IMR-90 (cell line): ENCODE measurements at regions not wholly inside any gene's neighbourhood (a gene's known extent, or its start where the extent isn't known, plus 50 kb on each side); places are given as distances from the start of the nearest gene placed in this dataset.

ENCODE experiments used
- ATAC-seq: fragments of 200-7000 bp; cut with Tn5 transposase; 2 replicates; pipeline ENCODE4 v1.9.1; 2020; ENCODE audit warnings: low read depth, mild to moderate bottlenecking, moderate library complexity
- BruUV-seq: library from RNA; stranded (reverse); fragments of 400-500 nt; replicated peaks from 2 replicates; lab custom pipeline; 2021; lab: Mats Ljungman, UMichigan
- CTCF ChIA-PET: fragments of 300-600 bp; formaldehyde crosslinking; extraction: SDS; loops from one replicate; lab custom pipeline; 2021; ENCODE audit warnings: antibody characterized with exemption; lab: Yijun Ruan, JAX
- POLR2A ChIA-PET: fragments of 300-600 bp; sonication (Branson Sonifier 250); formaldehyde crosslinking; loops from one replicate; lab custom pipeline; 2022; ENCODE audit warnings: antibody characterized with exemption; ENCODE audit not compliant: unreplicated experiment; lab: Charles Lee
- DNase-seq: peaks from one replicate; pipeline ENCODE4 v3.0.0; 2013
- H2AFZ ChIP-seq: replicated peaks from 2 replicates; pipeline ENCODE3; 2013; ENCODE audit warnings: low read length, mild to moderate bottlenecking; ENCODE audit not compliant: poor library complexity
- H2AK5ac ChIP-seq: 2 replicates; pipeline ENCODE4 v1.6.1; 2013; ENCODE audit warnings: low read depth, low read length, inconsistent platforms
- H2AK9ac ChIP-seq: replicated peaks from 2 replicates; pipeline ENCODE3; 2013; ENCODE audit warnings: mild to moderate bottlenecking, low read depth, low read length, moderate library complexity; ENCODE audit not compliant: poor library complexity
- H2BK120ac ChIP-seq: 2 replicates; pipeline ENCODE4 v1.6.1; 2013; ENCODE audit warnings: low read depth, low read length, inconsistent platforms
- H2BK15ac ChIP-seq: 3 replicates; pipeline ENCODE4 v1.6.1; 2013; ENCODE audit warnings: low read depth, low read length, inconsistent platforms
- H2BK20ac ChIP-seq: 2 replicates; pipeline ENCODE4 v1.6.1; 2013; ENCODE audit warnings: low read depth, mild to moderate bottlenecking, inconsistent platforms, low read length, moderate library complexity
- H2BK5ac ChIP-seq: 2 replicates; pipeline ENCODE4 v1.6.1; 2013; ENCODE audit warnings: mild to moderate bottlenecking, low read depth, low read length, inconsistent platforms; ENCODE audit not compliant: poor library complexity, severe bottlenecking
- H3K14ac ChIP-seq: replicated peaks from 2 replicates; pipeline ENCODE4 v1.6.1; 2013; ENCODE audit warnings: low read depth, low read length, inconsistent platforms
- H3K18ac ChIP-seq: 2 replicates; pipeline ENCODE4 v1.6.1; 2013; ENCODE audit warnings: low read depth, low read length, control low read depth
- H3K23ac ChIP-seq: 2 replicates; pipeline ENCODE4 v1.6.1; 2013; ENCODE audit warnings: low read depth, low read length, inconsistent platforms
- H3K27ac ChIP-seq: 2 replicates; pipeline ENCODE4 v1.5.1; 2013; ENCODE audit warnings: mild to moderate bottlenecking, control low read depth, low read length; ENCODE audit not compliant: insufficient read depth
- H3K27me3 ChIP-seq: 2 replicates; pipeline ENCODE4 v1.6.1; 2013; ENCODE audit warnings: low read length; ENCODE audit not compliant: control insufficient read depth, insufficient read depth
- H3K36me3 ChIP-seq: 2 replicates; pipeline ENCODE4 v1.6.1; 2013; ENCODE audit warnings: low read length, mixed read lengths; ENCODE audit not compliant: control insufficient read depth, insufficient read depth
- H3K4ac ChIP-seq: 2 replicates; pipeline ENCODE4 v1.6.1; 2013; ENCODE audit warnings: low read depth, low read length, inconsistent platforms
- H3K4me1 ChIP-seq: 2 replicates; pipeline ENCODE4 v1.6.1; 2013; ENCODE audit warnings: low read length, mixed read lengths; ENCODE audit not compliant: control insufficient read depth, insufficient read depth
- H3K4me2 ChIP-seq: 2 replicates; pipeline ENCODE4 v1.6.1; 2013; ENCODE audit warnings: low read depth, mild to moderate bottlenecking, control low read depth, low read length, moderate library complexity
- H3K4me3 ChIP-seq: 2 replicates; pipeline ENCODE4 v1.5.1; 2013; ENCODE audit warnings: low read depth, mild to moderate bottlenecking, control low read depth, low read length, moderate library complexity; ENCODE audit not compliant: insufficient read depth
- H3K56ac ChIP-seq: 2 replicates; pipeline ENCODE4 v1.6.1; 2013; ENCODE audit warnings: low read length, inconsistent platforms; ENCODE audit not compliant: insufficient read depth; ENCODE audit errors: extremely low read depth
- H3K79me1 ChIP-seq, 2 experiments: 2 replicates each; pipeline ENCODE4 v1.6.1; 2013; ENCODE audit warnings: low read length in 2 of 2, inconsistent platforms in 1 of 2, low read depth in 1 of 2
- H3K9ac ChIP-seq: 2 replicates; pipeline ENCODE4 v1.6.1; 2013; ENCODE audit warnings: low read depth, low read length, control low read depth
- H3K9me1 ChIP-seq: 2 replicates; pipeline ENCODE4 v1.6.1; 2013; ENCODE audit warnings: low read length, inconsistent platforms; ENCODE audit not compliant: insufficient read depth
- H3K9me3 ChIP-seq: 2 replicates; pipeline ENCODE4 v1.6.1; 2013; ENCODE audit warnings: low read length; ENCODE audit not compliant: control insufficient read depth, insufficient read depth
- H4K20me1 ChIP-seq: 2 replicates; pipeline ENCODE4 v1.6.1; 2013; ENCODE audit warnings: low read length, inconsistent platforms; ENCODE audit not compliant: insufficient read depth
- H4K5ac ChIP-seq: 2 replicates; pipeline ENCODE4 v1.6.1; 2013; ENCODE audit warnings: mild to moderate bottlenecking, low read depth, low read length, control low read depth
- H4K8ac ChIP-seq, 2 experiments: 2 replicates each; pipeline ENCODE4 v1.6.1; 2013; ENCODE audit warnings: low read depth in 2 of 2, low read length in 2 of 2, control low read depth in 1 of 2, inconsistent platforms in 1 of 2
- H4K91ac ChIP-seq: 2 replicates; pipeline ENCODE4 v1.6.1; 2013; ENCODE audit warnings: low read depth, low read length, inconsistent platforms; ENCODE audit not compliant: insufficient read depth
- BHLHE40 ChIP-seq: fragments of 150-350 bp; IDR thresholded peaks from 2 replicates; pipeline ENCODE4 v1.6.1; 2016; ENCODE audit warnings: mild to moderate bottlenecking, low read depth, low read length
- CEBPB ChIP-seq: IDR thresholded peaks from 2 replicates; pipeline ENCODE4 v1.6.1; 2012; ENCODE audit warnings: low read depth, low read length, improper control_type of control experiment
- CHD1 ChIP-seq: IDR thresholded peaks from 2 replicates; pipeline ENCODE4 v1.6.1; 2012; ENCODE audit warnings: low read depth, low read length, improper control_type of control experiment
- CTCF ChIP-seq: conservative IDR thresholded peaks from 2 replicates; pipeline ENCODE4 v1.5.1; 2012; ENCODE audit warnings: mild to moderate bottlenecking, low read depth, low read length, improper control_type of control experiment
- ELK1 ChIP-seq: fragments of 150-350 bp; IDR thresholded peaks from 2 replicates; pipeline ENCODE4 v1.6.1; 2016; ENCODE audit warnings: low read depth, mild to moderate bottlenecking, low read length, moderate library complexity, borderline replicate concordance
- FOS ChIP-seq: fragments of 150-350 bp; IDR thresholded peaks from 2 replicates; pipeline ENCODE4 v1.6.1; 2016; ENCODE audit warnings: low read depth, low read length
- MAFK ChIP-seq: IDR thresholded peaks from 2 replicates; pipeline ENCODE4 v1.6.1; 2012; ENCODE audit warnings: low read depth, low read length, improper control_type of control experiment
- MAZ ChIP-seq: IDR thresholded peaks from 2 replicates; pipeline ENCODE4 v1.6.1; 2012; ENCODE audit warnings: low read depth, mild to moderate bottlenecking, low read length, improper control_type of control experiment, moderate library complexity, borderline replicate concordance
- MXI1 ChIP-seq: IDR thresholded peaks from 2 replicates; pipeline ENCODE4 v1.6.1; 2012; ENCODE audit warnings: low read depth, mild to moderate bottlenecking, low read length, moderate library complexity, borderline replicate concordance
- NFE2L2 ChIP-seq: fragments of 150-350 bp; IDR thresholded peaks from 2 replicates; pipeline ENCODE4 v1.6.1; 2016; ENCODE audit warnings: low read depth, mild to moderate bottlenecking, low read length
- POLR2A ChIP-seq: IDR thresholded peaks from 2 replicates; pipeline ENCODE4 v1.6.1; 2012; ENCODE audit warnings: mild to moderate bottlenecking, low read depth, low read length
- RAD21 ChIP-seq: IDR thresholded peaks from 2 replicates; pipeline ENCODE4 v1.6.1; 2012; ENCODE audit warnings: low read length, improper control_type of control experiment
- RCOR1 ChIP-seq: IDR thresholded peaks from 2 replicates; pipeline ENCODE4 v1.6.1; 2012; ENCODE audit warnings: mild to moderate bottlenecking, low read length, improper control_type of control experiment; ENCODE audit not compliant: insufficient replicate concordance
- RFX5 ChIP-seq: IDR thresholded peaks from 2 replicates; pipeline ENCODE4 v1.8.0; 2012; ENCODE audit warnings: low read depth, mild to moderate bottlenecking, low read length, moderate library complexity
- SMC3 ChIP-seq: fragments of 150-350 bp; IDR thresholded peaks from 2 replicates; pipeline ENCODE4 v1.6.1; 2016; ENCODE audit warnings: low read depth, mild to moderate bottlenecking, antibody characterized with exemption, low read length, moderate library complexity
- USF2 ChIP-seq: fragments of 150-350 bp; IDR thresholded peaks from 2 replicates; pipeline ENCODE4 v1.6.1; 2017; ENCODE audit warnings: mild to moderate bottlenecking, antibody characterized with exemption, low read length, low read depth
- WGBS, 2 experiments: methylation state at CpG; one replicate each; pipeline versions ENCODE4 v1.1.5 to v1.1.7; 2013; ENCODE audit warnings: missing lambda C conversion rate in 2 of 2; ENCODE audit not compliant: insufficient read length in 1 of 2; ENCODE audit errors: extremely low coverage in 2 of 2; 5-methylcytosine and 5-hydroxymethylcytosine counted together
- dilution Hi-C: fragments of 300-500 bp; cut with HindIII; formaldehyde crosslinking; loops from one replicate; pipeline ENCODE4 v1.14.3; 2018; ENCODE audit warnings: low sequenced_read_pairs; ENCODE audit not compliant: unreplicated experiment
- in situ Hi-C: fragments of 300-500 bp; cut with MboI; formaldehyde crosslinking; loops from 3 replicates; pipeline ENCODE4 v1.14.3; 2019; ENCODE audit warnings: low sequenced_read_pairs, inconsistent platforms, mixed read lengths
- intact Hi-C: fragments of 100-400 bp; cut with micrococcal nuclease; formaldehyde crosslinking; loops from 2 replicates; pipeline ENCODE4 v1.10.0; 2022

- Histone ChIP-seq H3K4ac (no peak overlapping the region), H3K18ac (no peak overlapping the region), H4K5ac (no peak overlapping the region), H2BK5ac (no peak overlapping the region), H3K23ac (no peak overlapping the region), H3K9ac (no peak overlapping the region), H2BK120ac (no peak overlapping the region), H2BK20ac (no peak overlapping the region), H3K14ac (no peak overlapping the region), H3K9me1 (no peaks in the 10 kb centered on the region), H2BK15ac (no peak overlapping the region), H3K79me1 (no peaks in the 10 kb centered on the region), H3K4me3 (no peak overlapping the region), H3K4me1 (no peaks in the 10 kb centered on the region), H2AFZ (peak overlapping the region; percentile 11), H3K56ac (no peak overlapping the region), H4K20me1 (no peaks in the 10 kb centered on the region), H3K27me3 (no peaks in the 10 kb centered on the region), H3K9me3 (peaks cover 2% of the 10 kb centered on the region; the same call in 1 of the 2 replicates), H2AK9ac (no peak overlapping the region), H3K36me3 (no peaks in the 10 kb centered on the region), H4K8ac (no peak overlapping the region), H3K27ac (no peak overlapping the region), H3K4me2 (no peak overlapping the region), H2AK5ac (no peak overlapping the region), H4K91ac (no peak overlapping the region)
- dilution Hi-C loops: no loop called here
- no TSS peak for BruUV-seq
- ATAC-seq: no peak
- WGBS, 2 experiments: no CpG with 5 or more reads among the region's 1 CpG
- intact Hi-C loops: no loop called here
- CTCF ChIA-PET: no interaction called here
- in situ Hi-C loops: no loop called here
- no peak for TF ChIP-seq NFE2L2
- TF ChIP-seq SMC3: no peak
- no peak for TF ChIP-seq RCOR1
- no peak for TF ChIP-seq RAD21
- no peak for TF ChIP-seq CEBPB
- TF ChIP-seq CHD1: no peak
- no peak for TF ChIP-seq MAFK
- no peak for TF ChIP-seq ELK1
- TF ChIP-seq MXI1: no peak
- TF ChIP-seq FOS: no peak
- TF ChIP-seq RFX5: no peak
- no peak for TF ChIP-seq BHLHE40
- no peak for TF ChIP-seq CTCF
- no peak for TF ChIP-seq MAZ
- TF ChIP-seq POLR2A: no peak
- no peak for TF ChIP-seq USF2
- POLR2A ChIA-PET: no interaction called here
- DNase-seq: no peak
Measured at GRCh38 chr2:153057743-153058142, 339.3 kb downstream of the ARL6IP6 start.
